HUES64 (cell line): ENCODE measurements at regions not wholly inside any gene's neighbourhood (a gene's known extent, or its start where the extent isn't known, plus 50 kb on each side); places are given as distances from the start of the nearest gene placed in this dataset.

Experiments used
- H3K27ac ChIP-seq: 2 replicates; pipeline ENCODE4 v1.7.0; 2013; ENCODE audit warnings: low read depth, low read length, inconsistent platforms
- H3K27me3 ChIP-seq: 2 replicates; pipeline ENCODE4 v1.6.1; 2013; ENCODE audit warnings: mild to moderate bottlenecking, low read length; ENCODE audit not compliant: insufficient read depth
- H3K36me3 ChIP-seq: 2 replicates; pipeline ENCODE4 v1.6.1; 2013; ENCODE audit warnings: mild to moderate bottlenecking, low read length; ENCODE audit not compliant: insufficient read depth
- H3K4me1 ChIP-seq: 2 replicates; pipeline ENCODE4 v1.6.1; 2013; ENCODE audit warnings: mild to moderate bottlenecking, low read length, moderate library complexity; ENCODE audit not compliant: insufficient read depth
- H3K4me3 ChIP-seq: 2 replicates; pipeline ENCODE4 v1.5.1; 2013; ENCODE audit warnings: mild to moderate bottlenecking, low read length, moderate library complexity
- H3K9ac ChIP-seq: 2 replicates; pipeline ENCODE4 v1.6.1; 2013; ENCODE audit warnings: mild to moderate bottlenecking, low read depth, low read length
- H3K9me3 ChIP-seq: 2 replicates; pipeline ENCODE4 v1.6.1; 2013; ENCODE audit warnings: low read depth, low read length; ENCODE audit not compliant: insufficient read depth
- WGBS: fragments of 150-250, 120-280 bp; methylation state at CpG from one replicate; pipeline ENCODE4 v1.1.7; 2013; ENCODE audit warnings: missing lambda C conversion rate; 5-methylcytosine and 5-hydroxymethylcytosine counted together

GRCh38 chr21:36247316-36248010 is 72.5 kb upstream of the MORC3 start:
- Histone ChIP-seq H3K27ac (no peak overlapping the region), H3K9ac (no peak overlapping the region), H3K4me3 (no peak overlapping the region), H3K4me1 (peaks cover 20% of the 10 kb centered on the region), H3K27me3 (no peaks in the 10 kb centered on the region), H3K36me3 (peaks cover 16% of the 10 kb centered on the region), H3K9me3 (no peaks in the 10 kb centered on the region)
- 94% methylated on average over 7 of the region's 8 CpGs for WGBS

- Histone ChIP-seq H3K9ac (no peak overlapping the region), H3K9me3 (no peaks in the 10 kb centered on the region), H3K4me1 (peaks cover 34% of the 10 kb centered on the region), H3K27me3 (no peaks in the 10 kb centered on the region), H3K27ac (no peak overlapping the region), H3K4me3 (no peak overlapping the region), H3K36me3 (peaks cover 16% of the 10 kb centered on the region)
- 93% methylated on average over 20 of the region's 20 CpGs for WGBS
These were observed 70.2 kb upstream of the MORC3 start for GRCh38 chr21:36249576-36250422.

- Histone ChIP-seq H3K4me1 (peaks cover 34% of the 10 kb centered on the region), H3K9ac (no peak overlapping the region), H3K27me3 (no peaks in the 10 kb centered on the region; the same call in 1 of the 2 replicates), H3K36me3 (peaks cover 14% of the 10 kb centered on the region), H3K27ac (no peak overlapping the region), H3K4me3 (no peak overlapping the region), H3K9me3 (no peaks in the 10 kb centered on the region)
- WGBS = 74% methylated on average over 17 of the region's 17 CpGs
These were observed 69.4 kb upstream of the MORC3 start for GRCh38 chr21:36250423-36251075.

GRCh38 chr21:36254106-36254941 is 65.7 kb upstream of the MORC3 start:
- 46% methylated on average over 6 of the region's 6 CpGs for WGBS
- H3K27ac ChIP-seq = peak overlapping the region; percentile 66; the same call in 1 of the 2 replicates

GRCh38 chr21:36255663-36256062 is 64.3 kb upstream of the MORC3 start:
- 95% methylated on average over 5 of the region's 5 CpGs for WGBS
- Histone ChIP-seq H3K36me3 (peaks cover 6% of the 10 kb centered on the region; the same call in 1 of the 2 replicates), H3K4me1 (peaks cover 18% of the 10 kb centered on the region), H3K27ac (no peak overlapping the region), H3K27me3 (no peaks in the 10 kb centered on the region; the same call in 1 of the 2 replicates), H3K9me3 (no peaks in the 10 kb centered on the region), H3K4me3 (no peak overlapping the region), H3K9ac (no peak overlapping the region)

More at GRCh38 chr21:36254106-36254941, 65.7 kb upstream of the MORC3 start:
- H3K4me3 ChIP-seq = no peak overlapping the region
- H3K36me3 ChIP-seq = peaks cover 6% of the 10 kb centered on the region; the same call in 1 of the 2 replicates
- no peaks in the 10 kb centered on the region for H3K9me3 ChIP-seq
- peaks cover 22% of the 10 kb centered on the region for H3K4me1 ChIP-seq
- H3K9ac ChIP-seq = no peak overlapping the region
- no peaks in the 10 kb centered on the region; the same call in 1 of the 2 replicates for H3K27me3 ChIP-seq

GRCh38 chr21:36257657-36258056 is 62.3 kb upstream of the MORC3 start:
- 94% methylated on average over 1 of the region's 1 CpG for WGBS
- no peak overlapping the region for H3K27ac ChIP-seq
- no peaks in the 10 kb centered on the region for H3K9me3 ChIP-seq
- H3K36me3 ChIP-seq = 0 out of 2 replicates have a peak, but pooled peaks cover 4% of the 10 kb centered on the region
- peaks cover 14% of the 10 kb centered on the region for H3K4me1 ChIP-seq
- H3K27me3 ChIP-seq = no peaks in the 10 kb centered on the region; the same call in 1 of the 2 replicates
- no peak overlapping the region for H3K9ac ChIP-seq
- H3K4me3 ChIP-seq = no peak overlapping the region

- peak overlapping the region; percentile 22; the same call in 1 of the 2 replicates for H3K4me3 ChIP-seq
- H3K4me1 ChIP-seq = no peaks in the 10 kb centered on the region
- H3K9me3 ChIP-seq = no peaks in the 10 kb centered on the region
- WGBS = 82% methylated on average over 9 of the region's 10 CpGs
- 0 out of 2 replicates have a peak, but pooled peaks cover 4% of the 10 kb centered on the region for H3K36me3 ChIP-seq
- no peaks in the 10 kb centered on the region; the same call in 1 of the 2 replicates for H3K27me3 ChIP-seq
- H3K9ac ChIP-seq = no peak overlapping the region
- H3K27ac ChIP-seq = no peak overlapping the region
These were observed 59.8 kb upstream of the MORC3 start for GRCh38 chr21:36260030-36260787.

GRCh38 chr21:36260802-36261201 is 59.2 kb upstream of the MORC3 start:
- 0 out of 2 replicates have a peak, but pooled peaks cover 4% of the 10 kb centered on the region for H3K36me3 ChIP-seq
- no peaks in the 10 kb centered on the region for H3K9me3 ChIP-seq
- H3K27ac ChIP-seq = no peak overlapping the region
- no peak overlapping the region for H3K4me3 ChIP-seq
- no peaks in the 10 kb centered on the region for H3K4me1 ChIP-seq
- no peak overlapping the region for H3K9ac ChIP-seq
- WGBS = 95% methylated on average over 5 of the region's 5 CpGs
- H3K27me3 ChIP-seq = no peaks in the 10 kb centered on the region

- WGBS = 90% methylated on average over 5 of the region's 5 CpGs
- no peak overlapping the region for H3K27ac ChIP-seq
- no peak overlapping the region for H3K9ac ChIP-seq
- H3K36me3 ChIP-seq = 0 out of 2 replicates have a peak, but pooled peaks cover 3% of the 10 kb centered on the region
- H3K9me3 ChIP-seq = no peaks in the 10 kb centered on the region
- H3K4me3 ChIP-seq = no peak overlapping the region
- H3K27me3 ChIP-seq = no peaks in the 10 kb centered on the region
- no peaks in the 10 kb centered on the region for H3K4me1 ChIP-seq
These were observed 58.5 kb upstream of the MORC3 start for GRCh38 chr21:36261459-36261858.

- H3K27me3 ChIP-seq = no peaks in the 10 kb centered on the region
- no peak overlapping the region for H3K9ac ChIP-seq
- H3K27ac ChIP-seq = no peak overlapping the region
- H3K36me3 ChIP-seq = 0 out of 2 replicates have a peak, but pooled peaks cover 2% of the 10 kb centered on the region
- H3K4me1 ChIP-seq = no peaks in the 10 kb centered on the region
- 99% methylated on average over 6 of the region's 8 CpGs for WGBS
- no peak overlapping the region for H3K4me3 ChIP-seq
- no peaks in the 10 kb centered on the region for H3K9me3 ChIP-seq
These were observed 56.2 kb upstream of the MORC3 start for GRCh38 chr21:36263797-36264196.
